NCI-H526 (cell line): ENCODE measurements at regions not wholly inside any gene's neighbourhood (a gene's known extent, or its start where the extent isn't known, plus 50 kb on each side); places are given as distances from the start of the nearest gene placed in this dataset.
A peak's percentile ranks its signal among the peaks of the same experiment; 100 is the strongest.

Experiments
- DNase-seq, 2 experiments: peaks; one replicate each; lab custom pipeline; 2025; lab: John Stamatoyannopoulos, UW

GRCh38 chr9:106613250-106613737 is 249.7 kb upstream of the ZNF462 start:
- DNase-seq: no peak

DNA sequence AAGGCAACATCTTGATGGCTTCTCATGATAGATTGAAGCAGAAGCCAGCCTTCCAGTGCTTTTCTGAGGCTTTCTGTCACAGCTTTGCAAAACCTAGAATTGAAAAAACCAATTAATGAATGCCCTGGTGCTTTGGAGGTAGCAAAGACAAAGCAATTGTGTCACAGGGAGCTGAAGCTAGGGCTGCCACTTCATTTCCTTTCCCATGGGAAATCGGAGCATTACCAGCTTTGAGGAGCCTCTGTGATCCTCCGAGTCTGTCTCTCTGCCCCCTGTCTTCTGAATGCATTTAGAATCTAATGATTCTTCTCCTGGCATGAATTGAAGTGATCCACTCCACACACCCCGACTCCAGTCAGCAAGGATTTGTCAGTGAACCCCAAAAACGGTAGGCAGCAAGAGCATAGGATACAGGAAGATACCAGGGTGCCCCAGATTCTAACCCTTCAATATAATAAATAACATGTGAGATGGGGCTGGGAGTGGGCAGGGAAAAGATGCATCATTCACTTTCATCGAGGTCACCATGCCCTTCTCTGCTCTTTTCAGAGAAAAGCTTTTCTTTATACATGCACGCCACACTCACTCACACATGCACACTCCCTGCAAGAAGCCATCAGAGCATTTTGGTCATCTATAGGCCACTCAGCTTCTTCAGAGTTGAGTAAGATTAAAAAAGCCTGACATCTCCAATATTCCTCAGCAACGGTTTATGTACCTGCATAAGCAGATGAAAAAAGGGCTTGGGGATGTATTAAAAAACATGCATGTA is 247.7 kb upstream of the ZNF462 start:
- no peak for DNase-seq

DNA sequence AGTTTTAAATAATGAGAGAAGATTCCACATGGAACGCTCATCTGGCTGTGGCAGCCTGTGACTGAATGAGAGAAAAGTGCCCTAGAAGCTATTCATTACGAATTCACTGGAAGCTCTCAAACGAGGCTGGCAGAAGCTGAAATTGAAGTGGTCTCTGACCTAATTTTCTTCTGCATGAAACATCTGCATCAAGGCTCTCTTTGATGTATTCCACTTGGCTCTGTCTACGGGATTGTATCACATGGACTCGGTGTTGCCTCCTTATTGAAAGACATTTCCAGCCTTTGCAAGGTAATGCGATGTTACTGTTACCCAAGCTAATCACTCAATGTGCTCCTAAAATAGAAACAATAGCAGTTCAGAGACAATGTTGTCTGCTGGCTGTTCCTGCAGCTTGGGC is 246.9 kb upstream of the ZNF462 start:
- no peak for DNase-seq

DNA sequence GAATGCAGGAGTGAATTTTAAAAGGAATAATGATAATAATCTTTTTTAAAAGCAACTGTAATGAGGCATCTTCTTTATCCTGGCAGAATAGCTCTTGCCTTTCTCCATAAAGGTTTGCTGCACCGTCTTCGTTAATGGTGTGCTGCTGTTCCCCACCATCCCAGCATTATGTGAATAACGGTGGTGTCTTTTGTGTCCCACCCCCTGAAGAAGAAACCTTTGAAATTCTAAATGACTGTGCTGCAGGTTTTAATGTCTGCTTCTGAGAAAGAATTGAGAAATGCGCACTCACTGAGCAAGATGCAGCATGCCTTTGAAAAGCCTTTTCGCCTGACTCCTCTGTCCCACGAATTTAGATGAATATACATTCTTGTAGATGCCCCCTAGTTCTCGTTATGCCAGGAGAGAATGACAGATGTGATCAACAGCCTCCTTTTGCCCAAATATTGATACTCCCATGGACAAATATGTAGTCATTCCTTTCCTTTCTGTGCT is 246.1 kb upstream of the ZNF462 start:
- no peak for DNase-seq

DNA sequence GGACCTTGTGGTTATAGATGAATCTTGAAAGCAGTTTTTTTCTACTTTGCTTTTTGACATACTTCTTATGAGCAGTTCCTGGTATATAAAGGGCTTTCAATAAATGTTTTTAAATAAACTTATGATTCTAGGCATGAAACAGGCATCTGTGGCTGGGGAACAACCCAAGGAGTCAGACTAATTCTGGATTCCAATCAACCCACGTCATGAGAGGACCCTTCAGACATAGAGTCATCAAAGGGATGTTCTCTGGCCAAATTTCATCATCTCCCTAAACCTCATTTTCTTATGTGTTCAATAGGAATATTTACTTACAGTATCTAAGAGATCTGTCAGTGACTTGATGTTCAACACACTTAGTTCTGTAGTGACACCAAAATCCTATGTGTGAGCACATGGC is 243.8 kb upstream of the ZNF462 start:
- DNase-seq: no peak

- no peak for DNase-seq
These were observed 242.9 kb upstream of the ZNF462 start for GRCh38 chr9:106620081-106620480.

GRCh38 chr9:106620866-106621265 is 242.1 kb upstream of the ZNF462 start:
- no peak for DNase-seq

- no peak for DNase-seq
These were observed 241.4 kb upstream of the ZNF462 start for GRCh38 chr9:106621313-106622163.

GRCh38 chr9:106622164-106622487 is 240.8 kb upstream of the ZNF462 start:
- DNase-seq: no peak

GRCh38 chr9:106623558-106623957 is 239.4 kb upstream of the ZNF462 start:
- no peak for DNase-seq

GRCh38 chr9:106625259-106625789 is 237.6 kb upstream of the ZNF462 start:
- no peak for DNase-seq

- no peak for DNase-seq
These were observed 236.0 kb upstream of the ZNF462 start for GRCh38 chr9:106626936-106627335.

- no peak for DNase-seq
These were observed 230.3 kb upstream of the ZNF462 start for GRCh38 chr9:106632621-106633020.

GRCh38 chr9:106634183-106634582 is 228.8 kb upstream of the ZNF462 start:
- no peak for DNase-seq

- DNase-seq: no peak
These were observed 228.3 kb upstream of the ZNF462 start for GRCh38 chr9:106634641-106635040.

GRCh38 chr9:106637486-106637885 is 225.5 kb upstream of the ZNF462 start:
- DNase-seq: peak in 1 of 2 experiments; percentile 37

GRCh38 chr9:106639873-106640568 is 222.9 kb upstream of the ZNF462 start:
- peak; percentile 64 for DNase-seq

GRCh38 chr9:106643211-106643930 is 219.6 kb upstream of the ZNF462 start:
- no peak for DNase-seq

DNA sequence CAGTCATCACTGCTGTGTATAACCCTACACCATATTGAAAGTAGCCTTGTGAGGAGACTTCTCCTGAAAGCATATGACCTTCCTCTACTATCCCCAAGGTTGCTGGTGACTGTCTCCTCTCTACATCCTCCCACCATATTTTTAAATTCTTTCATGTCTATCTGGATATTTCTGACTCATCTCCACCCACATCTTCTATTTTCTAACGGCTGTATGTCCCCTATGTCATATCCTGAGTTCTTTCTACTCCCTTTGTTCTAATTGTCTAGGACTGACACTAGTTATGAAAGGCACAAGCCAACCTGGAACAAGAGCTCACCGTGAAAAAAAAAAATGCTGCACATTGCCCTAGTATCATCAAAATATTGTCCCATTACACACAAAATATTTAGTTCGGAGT is 218.3 kb upstream of the ZNF462 start:
- DNase-seq: no peak

GRCh38 chr9:106648799-106649198 is 214.2 kb upstream of the ZNF462 start:
- peak in 1 of 2 experiments; percentile 12 for DNase-seq

GRCh38 chr9:106649664-106650063 is 213.3 kb upstream of the ZNF462 start:
- DNase-seq: no peak
